ENCODE measurements at regions not wholly inside any gene's neighbourhood (a gene's known extent, or its start where the extent isn't known, plus 50 kb on each side); places are given as distances from the start of the nearest gene placed in this dataset.

DNA sequence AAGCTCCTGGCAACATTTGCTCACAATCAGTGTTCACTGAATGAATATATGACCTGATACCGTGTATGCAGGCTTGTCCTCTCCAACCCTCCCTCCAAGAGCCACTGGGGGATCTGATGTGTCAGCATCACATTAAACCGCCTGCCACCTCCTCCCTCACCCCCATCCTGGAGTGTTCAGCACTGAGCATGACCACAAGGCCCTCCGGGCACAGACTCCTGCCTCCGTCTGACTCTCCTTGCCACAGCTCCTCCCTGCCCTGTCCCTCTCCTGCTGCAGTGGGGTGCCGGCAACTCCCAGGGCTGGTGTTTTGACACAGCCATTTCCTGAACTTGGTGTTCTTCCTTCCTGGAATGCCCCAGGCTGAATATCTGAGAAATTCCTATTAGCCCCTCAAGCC lies 136.7 kb downstream of the FCRL5 start:
- Histone ChIP-seq H3K36me3 (no peaks in the 10 kb centered on the region), H3K27me3 (no peaks in the 10 kb centered on the region), H3K4me3 (ENCODE audit: low read depth, low read length) (no peak overlapping the region), H3K9me3 (no peaks in the 10 kb centered on the region), H3K4me1 (no peaks in the 10 kb centered on the region)
- DNase-seq: no peak
- no peak for TF ChIP-seq CTCF (IDR thresholded peaks at IDR 0.05; ENCODE audit: low read depth, low read length)

DNA sequence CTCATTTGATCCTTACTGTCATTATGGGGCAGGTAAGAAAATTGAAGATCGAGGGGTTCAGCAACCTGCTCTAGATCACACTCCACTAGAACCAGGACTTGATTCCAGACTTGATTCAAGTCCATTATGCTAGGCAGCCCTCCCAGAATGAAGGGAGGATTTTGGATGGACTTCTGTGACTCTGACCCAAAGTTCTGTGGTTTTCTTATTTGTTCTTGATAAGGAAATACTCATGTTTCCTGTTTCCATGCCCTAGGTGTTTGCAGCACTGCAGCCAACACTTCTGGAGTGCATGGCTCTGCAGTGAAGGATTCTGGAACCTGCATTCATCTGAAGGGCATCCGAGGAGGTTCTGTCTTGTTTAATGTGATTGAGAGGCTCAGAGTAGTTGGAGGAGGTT lies 140.0 kb downstream of the FCRL5 start:
- Histone ChIP-seq H3K9me3 (no peaks in the 10 kb centered on the region), H3K4me3 (ENCODE audit: low read depth, low read length) (no peak overlapping the region), H3K27me3 (no peaks in the 10 kb centered on the region), H3K36me3 (no peaks in the 10 kb centered on the region), H3K4me1 (no peaks in the 10 kb centered on the region)
- TF ChIP-seq CTCF (IDR thresholded peaks at IDR 0.05; ENCODE audit: low read depth, low read length): no peak
- DNase-seq: no peak

GRCh38 chr1:157411769-157412168 lies 140.5 kb downstream of the FCRL5 start:
- Histone ChIP-seq H3K27me3 (no peaks in the 10 kb centered on the region), H3K4me1 (no peaks in the 10 kb centered on the region), H3K36me3 (no peaks in the 10 kb centered on the region), H3K4me3 (ENCODE audit: low read depth, low read length) (no peak overlapping the region), H3K9me3 (no peaks in the 10 kb centered on the region)
- TF ChIP-seq CTCF (IDR thresholded peaks at IDR 0.05; ENCODE audit: low read depth, low read length): no peak
- no peak for DNase-seq

DNA sequence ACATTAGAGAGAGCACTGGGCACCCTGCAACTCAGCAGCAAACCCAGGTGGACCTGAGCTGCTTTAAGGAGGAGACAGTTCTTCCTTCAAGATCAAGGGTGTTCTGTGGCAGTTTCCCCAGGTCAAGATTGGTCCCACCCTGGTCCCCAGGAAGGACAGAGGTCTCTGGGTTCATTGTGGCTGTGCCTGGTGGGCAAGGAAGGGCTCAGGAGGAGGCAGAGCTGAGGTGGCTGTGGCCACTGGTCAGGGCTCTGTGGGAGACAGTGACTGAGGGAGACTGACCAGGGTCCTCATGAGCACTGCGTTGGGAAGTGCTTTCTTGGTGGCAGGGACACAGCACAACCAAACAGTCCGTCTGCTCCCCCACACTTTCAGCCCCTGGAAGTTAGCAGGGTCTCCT lies 141.3 kb downstream of the FCRL5 start:
- DNase-seq: no peak
- no peaks in the 10 kb centered on the region for H3K36me3 ChIP-seq
- no peak overlapping the region for H3K4me3 ChIP-seq (ENCODE audit: low read depth, low read length)
- TF ChIP-seq CTCF (IDR thresholded peaks at IDR 0.05; ENCODE audit: low read depth, low read length): no peak
- no peaks in the 10 kb centered on the region for H3K9me3 ChIP-seq
- no peaks in the 10 kb centered on the region for H3K27me3 ChIP-seq
- no peaks in the 10 kb centered on the region for H3K4me1 ChIP-seq

DNA sequence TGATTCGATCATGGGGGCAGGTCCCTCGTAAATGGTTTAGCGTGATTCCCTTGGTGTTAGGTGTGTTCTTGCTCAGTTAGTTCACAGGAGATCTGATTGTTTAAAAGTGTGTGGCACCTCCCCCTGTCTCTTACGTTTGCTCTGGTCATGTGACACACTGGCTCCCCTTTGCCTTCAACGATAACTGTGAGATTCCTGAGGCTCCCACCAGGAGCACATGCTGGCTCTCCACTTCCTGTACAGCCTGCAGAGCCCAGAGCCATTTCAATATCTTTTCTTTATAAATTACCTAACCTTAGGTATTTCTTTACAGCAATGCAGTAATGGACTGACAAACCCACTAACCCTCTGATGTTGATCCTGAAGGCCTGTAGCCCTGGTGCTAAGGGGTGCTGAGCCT lies 141.9 kb downstream of the FCRL5 start:
- Histone ChIP-seq H3K4me3 (ENCODE audit: low read depth, low read length) (no peak overlapping the region), H3K36me3 (no peaks in the 10 kb centered on the region), H3K4me1 (no peaks in the 10 kb centered on the region), H3K27me3 (no peaks in the 10 kb centered on the region), H3K9me3 (no peaks in the 10 kb centered on the region)
- no peak for DNase-seq
- TF ChIP-seq CTCF (IDR thresholded peaks at IDR 0.05; ENCODE audit: low read depth, low read length): no peak

DNA sequence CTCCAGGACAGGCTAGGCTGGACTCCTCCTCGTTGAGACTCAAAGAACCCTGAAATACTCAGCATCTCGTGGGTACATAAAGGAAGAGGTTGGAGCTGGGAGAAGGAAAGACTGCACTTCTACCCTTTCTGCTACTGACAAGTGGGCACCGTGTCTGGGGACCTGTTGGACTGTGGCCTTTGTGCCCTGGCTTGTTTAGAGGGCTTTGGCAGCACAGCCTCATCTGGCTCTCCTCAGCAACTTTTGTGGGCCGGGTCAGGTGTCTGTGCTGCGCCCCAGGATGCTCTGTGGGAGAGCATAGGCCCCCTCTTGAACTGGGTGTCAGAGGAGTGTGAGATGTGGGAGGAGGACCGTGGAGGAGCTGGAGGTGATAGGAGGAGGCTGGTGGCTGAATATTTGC lies 142.4 kb downstream of the FCRL5 start:
- DNase-seq: no peak
- Histone ChIP-seq H3K27me3 (no peaks in the 10 kb centered on the region), H3K36me3 (no peaks in the 10 kb centered on the region), H3K4me1 (no peaks in the 10 kb centered on the region), H3K4me3 (ENCODE audit: low read depth, low read length) (no peak overlapping the region), H3K9me3 (no peaks in the 10 kb centered on the region)
- no peak for TF ChIP-seq CTCF (IDR thresholded peaks at IDR 0.05; ENCODE audit: low read depth, low read length)

Data from BE2C (cell line).